GM18861 (cell line): ENCODE measurements at regions not wholly inside any gene's neighbourhood (a gene's known extent, or its start where the extent isn't known, plus 50 kb on each side); places are given as distances from the start of the nearest gene placed in this dataset.

Experiments used
- ATAC-seq: cut with Tn5 transposase; IDR thresholded peaks from one replicate; pipeline ENCODE4 v1.9.1; 2021; ENCODE audit not compliant: unreplicated experiment

- no peak for ATAC-seq
Observed at GRCh38 chr5:98994611-98995010, 65.8 kb upstream of the CHD1 start.

DNA sequence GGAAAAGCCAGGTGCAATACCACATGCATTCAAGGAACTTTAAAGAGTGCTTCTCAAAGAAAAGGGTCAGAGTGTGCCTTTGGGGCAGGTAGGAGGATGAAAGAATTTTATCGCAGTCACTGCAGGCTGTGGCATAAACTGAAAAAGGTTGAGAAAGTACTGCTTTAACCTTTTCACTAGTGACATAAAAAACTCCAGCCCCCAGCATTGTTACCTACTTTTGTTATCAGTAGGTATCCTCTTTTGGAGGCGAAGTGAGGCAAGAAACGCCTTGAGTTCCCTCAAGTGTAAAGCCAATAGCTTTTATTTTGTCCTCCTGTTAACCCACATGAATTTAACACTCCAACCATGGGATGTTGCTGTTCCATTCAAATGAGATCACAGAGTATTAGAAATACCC is 64.7 kb upstream of the CHD1 start:
- ATAC-seq: no peak

DNA sequence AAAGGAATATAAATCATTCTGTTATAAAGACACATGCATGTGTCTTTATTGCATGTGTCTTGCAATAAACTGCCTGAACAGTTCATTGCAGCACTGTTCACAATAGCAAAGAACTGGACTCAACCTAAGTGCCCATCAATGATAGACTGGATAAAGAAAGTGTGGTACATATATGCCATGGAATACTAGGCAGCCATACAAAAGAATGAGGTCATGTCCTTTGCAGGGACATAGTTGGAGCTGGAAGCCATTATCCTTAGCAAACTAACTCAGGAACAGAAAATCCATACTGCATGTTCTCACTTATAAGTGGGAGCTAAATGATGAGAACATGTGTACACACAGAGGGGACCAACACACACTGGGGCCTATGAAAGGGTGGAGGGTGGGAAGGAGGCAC is 63.7 kb upstream of the CHD1 start:
- no peak for ATAC-seq

DNA sequence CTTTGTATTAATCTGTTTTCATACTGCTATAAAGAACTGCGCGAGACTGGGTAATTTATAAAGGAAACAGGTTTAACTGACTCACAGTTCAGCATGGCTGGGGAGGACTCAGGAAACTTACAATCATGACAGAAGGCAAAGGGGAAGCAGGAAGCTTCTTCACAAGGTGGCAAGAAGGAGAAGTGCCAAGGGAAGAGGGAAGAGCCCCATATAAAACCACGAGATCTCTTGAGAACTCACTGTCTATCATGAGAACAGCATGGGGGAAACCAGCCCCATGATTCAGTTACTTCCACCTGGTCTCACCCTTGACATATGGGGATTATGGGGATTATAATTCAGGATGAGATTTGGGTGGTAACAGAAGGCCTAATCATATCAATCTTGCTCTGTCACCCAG is 60.9 kb upstream of the CHD1 start:
- ATAC-seq: no peak

- ATAC-seq: no peak
Observed at GRCh38 chr5:98986587-98986986, 57.8 kb upstream of the CHD1 start.

- no peak for ATAC-seq
Observed at GRCh38 chr5:98982880-98983279, 54.1 kb upstream of the CHD1 start.
